ENCODE measurements at regions not wholly inside any gene's neighbourhood (a gene's known extent, or its start where the extent isn't known, plus 50 kb on each side); places are given as distances from the start of the nearest gene placed in this dataset.
"Not testable (repeated sequence)": the region's sequence is repeated elsewhere in the genome, so short reads cannot be mapped to it uniquely, and the experiment has no call there.

GRCh38 chr14:30020271-30020670 lies 92.6 kb upstream of the PRKD1 start (continued):
- TF ChIP-seq, protein P1, sequence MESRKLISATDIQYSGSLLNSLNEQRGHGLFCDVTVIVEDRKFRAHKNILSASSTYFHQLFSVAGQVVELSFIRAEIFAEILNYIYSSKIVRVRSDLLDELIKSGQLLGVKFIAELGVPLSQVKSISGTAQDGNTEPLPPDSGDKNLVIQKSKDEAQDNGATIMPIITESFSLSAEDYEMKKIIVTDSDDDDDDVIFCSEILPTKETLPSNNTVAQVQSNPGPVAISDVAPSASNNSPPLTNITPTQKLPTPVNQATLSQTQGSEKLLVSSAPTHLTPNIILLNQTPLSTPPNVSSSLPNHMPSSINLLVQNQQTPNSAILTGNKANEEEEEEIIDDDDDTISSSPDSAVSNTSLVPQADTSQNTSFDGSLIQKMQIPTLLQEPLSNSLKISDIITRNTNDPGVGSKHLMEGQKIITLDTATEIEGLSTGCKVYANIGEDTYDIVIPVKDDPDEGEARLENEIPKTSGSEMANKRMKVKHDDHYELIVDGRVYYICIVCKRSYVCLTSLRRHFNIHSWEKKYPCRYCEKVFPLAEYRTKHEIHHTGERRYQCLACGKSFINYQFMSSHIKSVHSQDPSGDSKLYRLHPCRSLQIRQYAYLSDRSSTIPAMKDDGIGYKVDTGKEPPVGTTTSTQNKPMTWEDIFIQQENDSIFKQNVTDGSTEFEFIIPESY (IDR thresholded peaks at IDR 0.05; ENCODE audit: borderline replicate concordance, low read depth) = no peak
- TF ChIP-seq FOXM1 (IDR thresholded peaks at IDR 0.05; ENCODE audit: low read depth) (no peak), RFX5 (IDR thresholded peaks at IDR 0.05; ENCODE audit: low read length) (no peak), TCF12 (IDR thresholded peaks at IDR 0.05) (no peak), RXRA (IDR thresholded peaks at IDR 0.05; ENCODE audit: borderline replicate concordance, low read depth) (no peak), CHD2 (IDR thresholded peaks at IDR 0.05; ENCODE audit: low read length, partially characterized antibody) (no peak), POLR2AphosphoS5 (IDR thresholded peaks at IDR 0.05; ENCODE audit: low read depth, low read length) (no peak), NFIC (IDR thresholded peaks at IDR 0.05; ENCODE audit: borderline replicate concordance) (no peak), MXI1 (IDR thresholded peaks at IDR 0.05; ENCODE audit: low read depth, low read length) (no peak)

DNA sequence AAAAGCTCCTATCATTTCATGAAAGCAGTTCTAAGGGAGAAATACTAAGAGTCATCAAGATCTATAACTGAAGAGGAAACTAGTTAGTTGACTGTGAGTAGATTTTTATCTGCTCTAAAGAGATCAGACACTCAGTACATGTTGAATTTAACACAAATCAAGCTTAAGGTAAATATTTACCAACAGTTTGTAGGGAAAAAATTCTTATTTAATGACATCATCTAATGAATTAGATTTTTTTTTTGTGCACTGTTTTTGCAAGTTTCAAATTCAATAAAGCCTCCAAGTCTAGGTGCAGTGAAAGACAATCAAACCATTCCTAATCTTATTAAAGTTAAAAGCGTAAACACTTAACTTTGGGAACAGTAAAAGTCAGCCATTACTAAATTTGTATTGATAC lies 93.0 kb upstream of the PRKD1 start:
- Histone ChIP-seq H3K4me2 (no peak overlapping the region), H3K79me2 (ENCODE audit: insufficient read depth) (no peaks in the 10 kb centered on the region), H3K9me3 (no peaks in the 10 kb centered on the region), H3K4me3 (ENCODE audit: low read depth in 2 of 2, low read length in 1 of 2) (no peak overlapping the region), H3F3A (replicated peaks; ENCODE audit: insufficient read depth) (no peaks in the 10 kb centered on the region), H2AFZ (ENCODE audit: low read depth) (no peak overlapping the region), H3K27me3 (ENCODE audit: insufficient read depth) (no peaks in the 10 kb centered on the region), H3K36me3 (replicated peaks in 1 of 2; ENCODE audit: control insufficient read depth in 1 of 2, insufficient read depth in 2 of 2, low read length in 1 of 2) (no peaks in the 10 kb centered on the region), H3K27ac (ENCODE audit: low read depth in 2 of 2, low read length in 1 of 2) (no peak overlapping the region), H3K9me2 (no peaks in the 10 kb centered on the region), H3K4me1 (ENCODE audit: control insufficient read depth in 1 of 2, insufficient read depth in 2 of 2, low read depth in 1 of 2, low read length in 1 of 2) (no peaks in the 10 kb centered on the region), H4K20me1 (ENCODE audit: insufficient read depth) (no peaks in the 10 kb centered on the region), H3K9ac (no peak overlapping the region)
- ChIA-PET CTCF (interaction anchor here (0.7 kb wide), 1 partner anchor 11 kb away, joined by 3 read pairs; no protein-coding TSS in a partner anchor), POLR2A (no interaction called here)
- DNase-seq = no peak
- TF ChIP-seq MEF2A (IDR thresholded peaks at IDR 0.05; ENCODE audit: borderline replicate concordance, low read depth) (no peak), USF1 (IDR thresholded peaks at IDR 0.05; ENCODE audit: borderline replicate concordance, low read depth) (no peak), NRF1 (IDR thresholded peaks at IDR 0.05; ENCODE audit: low read depth, low read length) (no peak), ELF1 (IDR thresholded peaks at IDR 0.05) (no peak), GABPA (IDR thresholded peaks at IDR 0.05; ENCODE audit: low read depth) (no peak), RAD21 (IDR thresholded peaks at IDR 0.05; ENCODE audit: low read length) (no peak), RCOR1 (IDR thresholded peaks at IDR 0.05; ENCODE audit: low read length) (no peak), NFIC (IDR thresholded peaks at IDR 0.05; ENCODE audit: borderline replicate concordance) (no peak)
- TF ChIP-seq, protein P2, sequence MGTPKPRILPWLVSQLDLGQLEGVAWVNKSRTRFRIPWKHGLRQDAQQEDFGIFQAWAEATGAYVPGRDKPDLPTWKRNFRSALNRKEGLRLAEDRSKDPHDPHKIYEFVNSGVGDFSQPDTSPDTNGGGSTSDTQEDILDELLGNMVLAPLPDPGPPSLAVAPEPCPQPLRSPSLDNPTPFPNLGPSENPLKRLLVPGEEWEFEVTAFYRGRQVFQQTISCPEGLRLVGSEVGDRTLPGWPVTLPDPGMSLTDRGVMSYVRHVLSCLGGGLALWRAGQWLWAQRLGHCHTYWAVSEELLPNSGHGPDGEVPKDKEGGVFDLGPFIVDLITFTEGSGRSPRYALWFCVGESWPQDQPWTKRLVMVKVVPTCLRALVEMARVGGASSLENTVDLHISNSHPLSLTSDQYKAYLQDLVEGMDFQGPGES (IDR thresholded peaks at IDR 0.05; ENCODE audit: low read depth, low read length) = no peak
- 5% methylated on average over 1 of the region's 1 CpG for WGBS (ENCODE audit: low lambda C conversion rate)

DNA sequence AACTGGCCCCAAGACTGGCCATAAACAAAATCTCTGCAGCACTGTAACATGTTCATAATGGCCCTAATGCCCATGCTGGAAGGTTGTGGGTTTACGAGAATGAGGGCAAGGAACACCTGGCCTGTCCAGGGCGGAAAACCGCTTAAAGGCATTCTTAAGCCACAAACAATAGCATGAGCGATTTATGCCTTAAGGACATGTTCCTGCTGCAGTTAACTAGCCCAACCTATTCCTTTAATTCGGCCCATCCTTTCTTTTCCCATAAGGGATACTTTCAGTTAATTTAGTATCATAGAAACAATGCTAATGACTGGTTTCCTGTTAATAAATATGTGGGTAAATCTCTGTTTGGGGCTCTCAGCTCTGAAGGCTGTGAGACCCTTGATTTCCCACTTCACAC lies 95.7 kb upstream of the PRKD1 start:
- WGBS (ENCODE audit: low lambda C conversion rate) = under 1% methylated on average over 5 of the region's 5 CpGs
- H4K20me1 ChIP-seq (ENCODE audit: insufficient read depth); H3K36me3 ChIP-seq (replicated peaks in 1 of 2; ENCODE audit: control insufficient read depth in 1 of 2, insufficient read depth in 2 of 2, low read length in 1 of 2); H3K9me3 ChIP-seq; POLR2A ChIA-PET; DNase-seq; H3K27me3 ChIP-seq (ENCODE audit: insufficient read depth); H2AFZ ChIP-seq (ENCODE audit: low read depth); H3K4me3 ChIP-seq (ENCODE audit: low read depth in 2 of 2, low read length in 1 of 2); H3K4me1 ChIP-seq (ENCODE audit: control insufficient read depth in 1 of 2, insufficient read depth in 2 of 2, low read depth in 1 of 2, low read length in 1 of 2); H3K9me2 ChIP-seq; H3F3A ChIP-seq (replicated peaks; ENCODE audit: insufficient read depth); H3K4me2 ChIP-seq; CTCF ChIA-PET; H3K79me2 ChIP-seq (ENCODE audit: insufficient read depth); H3K27ac ChIP-seq (ENCODE audit: low read depth in 2 of 2, low read length in 1 of 2); H3K9ac ChIP-seq: not testable (repeated sequence)

All from SK-N-SH (cell line).